ENCODE measurements at regions not wholly inside any gene's neighbourhood (a gene's known extent, or its start where the extent isn't known, plus 50 kb on each side); places are given as distances from the start of the nearest gene placed in this dataset.

DNA sequence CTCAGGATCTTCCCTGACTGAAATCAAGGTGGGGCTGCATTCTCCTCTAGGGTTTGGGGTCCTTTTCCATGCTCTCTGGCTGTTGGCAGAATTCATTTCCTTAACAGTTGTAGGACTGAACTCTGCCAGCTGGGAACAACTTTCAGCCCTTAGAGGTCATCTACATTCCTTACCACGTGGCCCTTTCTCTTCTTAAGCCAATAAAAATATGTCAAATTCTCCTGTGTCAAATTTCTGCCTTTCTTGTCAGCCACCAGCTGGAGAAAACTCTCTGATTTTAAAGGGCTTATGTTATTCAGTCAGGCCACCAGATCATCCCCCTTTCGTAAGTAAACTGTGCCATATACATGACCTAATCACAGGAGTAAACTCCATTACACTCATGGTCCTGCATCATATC, 95.3 kb upstream of the IL6 start:
- TF ChIP-seq, protein P1, sequence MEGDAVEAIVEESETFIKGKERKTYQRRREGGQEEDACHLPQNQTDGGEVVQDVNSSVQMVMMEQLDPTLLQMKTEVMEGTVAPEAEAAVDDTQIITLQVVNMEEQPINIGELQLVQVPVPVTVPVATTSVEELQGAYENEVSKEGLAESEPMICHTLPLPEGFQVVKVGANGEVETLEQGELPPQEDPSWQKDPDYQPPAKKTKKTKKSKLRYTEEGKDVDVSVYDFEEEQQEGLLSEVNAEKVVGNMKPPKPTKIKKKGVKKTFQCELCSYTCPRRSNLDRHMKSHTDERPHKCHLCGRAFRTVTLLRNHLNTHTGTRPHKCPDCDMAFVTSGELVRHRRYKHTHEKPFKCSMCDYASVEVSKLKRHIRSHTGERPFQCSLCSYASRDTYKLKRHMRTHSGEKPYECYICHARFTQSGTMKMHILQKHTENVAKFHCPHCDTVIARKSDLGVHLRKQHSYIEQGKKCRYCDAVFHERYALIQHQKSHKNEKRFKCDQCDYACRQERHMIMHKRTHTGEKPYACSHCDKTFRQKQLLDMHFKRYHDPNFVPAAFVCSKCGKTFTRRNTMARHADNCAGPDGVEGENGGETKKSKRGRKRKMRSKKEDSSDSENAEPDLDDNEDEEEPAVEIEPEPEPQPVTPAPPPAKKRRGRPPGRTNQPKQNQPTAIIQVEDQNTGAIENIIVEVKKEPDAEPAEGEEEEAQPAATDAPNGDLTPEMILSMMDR (IDR thresholded peaks at IDR 0.05): no peak
- no peak for TF ChIP-seq POLR2A (IDR thresholded peaks at IDR 0.05)

Data from adrenal gland (tissue), 5 donors.